HUES48 (cell line): ENCODE measurements at regions not wholly inside any gene's neighbourhood (a gene's known extent, or its start where the extent isn't known, plus 50 kb on each side); places are given as distances from the start of the nearest gene placed in this dataset.

ENCODE experiments used
- H3K27ac ChIP-seq: one replicate; pipeline ENCODE4 v1.7.0; 2013; ENCODE audit warnings: low read depth, low read length, inconsistent platforms
- H3K27me3 ChIP-seq: 2 replicates; pipeline ENCODE4 v1.6.1; 2013; ENCODE audit warnings: mild to moderate bottlenecking, low read length; ENCODE audit not compliant: control insufficient read depth, insufficient read depth
- H3K36me3 ChIP-seq: 2 replicates; pipeline ENCODE4 v1.6.1; 2013; ENCODE audit warnings: low read length; ENCODE audit not compliant: control insufficient read depth, insufficient read depth
- H3K4me1 ChIP-seq: 2 replicates; pipeline ENCODE4 v1.6.1; 2013; ENCODE audit warnings: mild to moderate bottlenecking, low read length; ENCODE audit not compliant: control insufficient read depth, insufficient read depth
- H3K4me3 ChIP-seq: 2 replicates; pipeline ENCODE4 v1.5.1; 2013; ENCODE audit warnings: mild to moderate bottlenecking, low read depth, low read length
- H3K9ac ChIP-seq: 2 replicates; pipeline ENCODE4 v1.6.1; 2013; ENCODE audit warnings: mild to moderate bottlenecking, low read depth, low read length, moderate library complexity
- H3K9me3 ChIP-seq: 2 replicates; pipeline ENCODE4 v1.6.1; 2013; ENCODE audit warnings: low read length; ENCODE audit not compliant: control insufficient read depth, insufficient read depth

DNA sequence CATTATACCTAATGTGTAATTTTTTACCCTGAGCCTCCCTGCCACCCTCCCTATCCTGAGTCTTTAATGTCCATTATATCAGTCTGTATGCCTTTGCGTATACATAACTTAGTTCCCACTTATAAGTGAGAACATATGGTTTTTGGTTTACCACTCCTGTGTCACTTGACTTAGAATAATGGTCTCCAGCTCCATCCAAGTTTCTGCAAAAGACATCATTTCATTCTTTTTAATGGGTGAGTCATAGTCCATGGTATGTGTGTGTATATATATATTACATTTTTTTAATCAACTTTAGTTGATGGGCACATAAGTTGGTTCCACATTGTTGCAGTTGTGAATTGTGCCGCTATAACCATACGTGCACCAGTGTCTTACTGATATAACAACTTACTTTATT, 477.1 kb upstream of the NEGR1 start:
- Histone ChIP-seq H3K27me3 (no peaks in the 10 kb centered on the region), H3K9me3 (no peaks in the 10 kb centered on the region), H3K27ac (no peak overlapping the region), H3K36me3 (no peaks in the 10 kb centered on the region), H3K4me3 (no peak overlapping the region), H3K4me1 (no peaks in the 10 kb centered on the region), H3K9ac (no peak overlapping the region)

DNA sequence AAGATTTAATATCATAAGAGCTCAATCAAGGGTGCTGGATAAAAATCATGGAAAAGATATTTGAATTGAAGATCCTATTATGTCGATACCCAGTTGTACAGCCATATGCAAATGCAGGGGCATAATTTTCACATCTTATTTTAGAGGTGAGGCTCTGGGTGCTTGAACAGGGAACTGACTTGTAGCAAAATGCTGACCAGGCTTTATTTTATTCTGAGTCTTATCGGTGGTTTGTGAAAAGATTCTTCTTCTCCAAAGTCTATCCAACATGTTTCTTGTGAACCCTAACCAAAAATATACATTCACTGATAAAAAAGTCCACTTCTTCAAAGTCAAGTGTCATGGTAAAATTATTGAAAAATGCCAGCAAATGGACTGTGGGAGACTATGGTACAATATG, 475.5 kb upstream of the NEGR1 start:
- Histone ChIP-seq H3K9me3 (no peaks in the 10 kb centered on the region), H3K27ac (no peak overlapping the region), H3K4me1 (no peaks in the 10 kb centered on the region), H3K36me3 (no peaks in the 10 kb centered on the region), H3K9ac (no peak overlapping the region), H3K27me3 (no peaks in the 10 kb centered on the region), H3K4me3 (no peak overlapping the region)

DNA sequence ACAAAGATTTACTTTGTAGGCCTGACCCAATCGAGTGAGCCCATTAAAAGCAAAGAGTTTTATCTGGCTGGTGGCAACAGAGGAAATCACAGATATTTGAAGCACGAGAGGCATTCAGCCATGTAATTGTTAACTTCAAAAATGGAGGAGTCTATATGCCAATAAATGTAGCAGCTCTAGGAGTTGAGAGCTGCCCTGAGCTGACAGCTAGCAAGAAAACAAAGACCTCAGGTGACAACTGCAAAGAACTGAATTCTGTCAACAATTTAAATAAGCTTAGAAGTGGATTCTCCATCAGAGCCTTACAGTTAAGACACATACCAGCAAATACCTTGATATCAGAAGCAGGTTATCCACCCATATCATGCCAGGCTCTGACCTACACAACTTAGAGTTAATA, 463.1 kb upstream of the NEGR1 start:
- Histone ChIP-seq H3K27ac (no peak overlapping the region), H3K4me3 (no peak overlapping the region), H3K9ac (no peak overlapping the region), H3K4me1 (no peaks in the 10 kb centered on the region), H3K9me3 (no peaks in the 10 kb centered on the region), H3K27me3 (no peaks in the 10 kb centered on the region), H3K36me3 (no peaks in the 10 kb centered on the region)

DNA sequence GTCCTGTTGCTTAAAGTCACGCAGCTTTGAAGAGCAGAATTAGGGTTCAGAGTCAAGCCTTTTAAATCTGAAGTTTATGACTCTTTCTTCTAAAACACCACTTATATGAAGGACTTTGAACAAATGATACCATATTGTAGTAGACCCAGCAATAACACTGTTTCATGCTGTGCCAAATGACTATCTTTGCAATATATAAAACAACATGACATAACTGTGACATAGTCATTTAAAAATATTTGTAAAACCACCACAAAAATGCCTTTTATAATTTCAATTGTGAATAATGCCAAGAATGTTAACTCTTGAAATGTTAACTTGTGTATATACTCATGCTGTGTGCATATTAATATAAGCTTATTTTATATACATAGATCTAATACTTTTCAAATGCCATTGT, 452.1 kb upstream of the NEGR1 start:
- H3K9me3 ChIP-seq = no peaks in the 10 kb centered on the region

DNA sequence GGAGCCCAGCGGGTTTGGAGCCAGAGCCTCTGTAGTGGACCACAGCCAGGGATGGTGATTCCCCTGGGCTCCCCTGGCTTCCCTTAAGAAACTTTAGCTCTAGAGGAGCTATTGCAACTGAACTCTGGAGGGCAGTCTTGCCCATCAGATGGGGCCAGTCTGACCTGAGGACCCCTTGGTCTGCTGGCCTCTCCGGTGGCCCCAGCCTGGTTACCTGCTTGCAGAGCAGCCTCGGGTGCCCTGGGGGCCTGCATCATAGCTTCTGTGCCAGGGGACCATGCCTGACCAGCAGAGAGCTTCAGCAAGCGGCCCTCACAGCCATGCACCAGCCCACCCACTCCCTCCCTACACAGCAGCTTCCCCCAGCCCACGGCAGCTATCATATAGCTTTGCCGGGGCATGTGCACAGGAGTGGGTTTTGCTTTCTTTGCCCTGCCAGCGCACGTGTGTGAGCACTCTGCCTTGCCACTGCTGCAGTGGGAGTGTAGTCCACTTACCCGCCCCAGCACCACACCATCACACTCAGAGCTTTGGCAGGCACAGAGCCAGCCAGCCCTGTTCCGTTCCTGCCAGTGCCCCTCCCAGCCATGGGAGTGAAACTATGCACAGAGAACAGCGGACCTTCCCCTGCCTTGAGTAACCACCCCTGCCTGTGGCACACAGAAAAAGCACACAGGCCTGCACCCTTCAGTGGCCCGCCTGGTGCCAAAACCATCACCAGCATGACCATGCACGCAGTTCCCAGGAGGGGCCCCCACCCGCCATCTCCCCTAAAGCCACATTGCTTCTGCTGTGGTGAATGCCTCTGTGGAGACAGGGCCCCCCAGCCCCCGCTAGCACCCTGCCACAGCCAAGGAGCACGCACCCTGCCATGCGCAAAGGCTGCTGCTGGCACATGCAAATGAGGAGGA, 442.9 kb upstream of the NEGR1 start:
- no peak overlapping the region for H3K9ac ChIP-seq
- no peaks in the 10 kb centered on the region for H3K9me3 ChIP-seq
- no peaks in the 10 kb centered on the region for H3K4me1 ChIP-seq
- no peaks in the 10 kb centered on the region for H3K36me3 ChIP-seq
- H3K27me3 ChIP-seq = no peaks in the 10 kb centered on the region
- H3K27ac ChIP-seq = no peak overlapping the region
- no peak overlapping the region for H3K4me3 ChIP-seq

More for the DNA sequence above, 452.1 kb upstream of the NEGR1 start:
- Histone ChIP-seq H3K27me3 (no peaks in the 10 kb centered on the region), H3K27ac (no peak overlapping the region), H3K9ac (no peak overlapping the region), H3K36me3 (no peaks in the 10 kb centered on the region), H3K4me1 (no peaks in the 10 kb centered on the region), H3K4me3 (no peak overlapping the region)

DNA sequence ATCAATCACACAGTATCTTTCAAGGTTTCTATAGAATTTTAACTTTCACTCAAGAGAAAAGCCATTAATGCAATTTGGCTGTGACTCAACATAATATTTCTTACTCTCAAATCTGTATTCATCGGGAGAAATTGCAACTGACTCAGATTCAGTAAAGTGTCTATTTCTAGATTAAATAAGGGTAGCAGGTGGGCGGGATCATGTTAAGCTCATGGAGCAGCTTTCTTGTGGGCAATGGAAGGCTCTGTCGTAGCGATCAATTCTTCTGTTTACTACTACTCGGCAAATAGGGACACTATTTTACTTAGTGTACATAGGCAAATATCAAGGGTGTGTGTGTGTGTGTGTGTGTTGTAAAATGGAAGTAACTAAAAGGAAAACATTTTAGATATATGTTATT, 423.6 kb upstream of the NEGR1 start:
- H3K4me1 ChIP-seq = no peaks in the 10 kb centered on the region
- no peaks in the 10 kb centered on the region for H3K36me3 ChIP-seq
- H3K9ac ChIP-seq = no peak overlapping the region
- no peak overlapping the region for H3K27ac ChIP-seq
- H3K4me3 ChIP-seq = no peak overlapping the region
- no peaks in the 10 kb centered on the region for H3K9me3 ChIP-seq
- H3K27me3 ChIP-seq = no peaks in the 10 kb centered on the region

DNA sequence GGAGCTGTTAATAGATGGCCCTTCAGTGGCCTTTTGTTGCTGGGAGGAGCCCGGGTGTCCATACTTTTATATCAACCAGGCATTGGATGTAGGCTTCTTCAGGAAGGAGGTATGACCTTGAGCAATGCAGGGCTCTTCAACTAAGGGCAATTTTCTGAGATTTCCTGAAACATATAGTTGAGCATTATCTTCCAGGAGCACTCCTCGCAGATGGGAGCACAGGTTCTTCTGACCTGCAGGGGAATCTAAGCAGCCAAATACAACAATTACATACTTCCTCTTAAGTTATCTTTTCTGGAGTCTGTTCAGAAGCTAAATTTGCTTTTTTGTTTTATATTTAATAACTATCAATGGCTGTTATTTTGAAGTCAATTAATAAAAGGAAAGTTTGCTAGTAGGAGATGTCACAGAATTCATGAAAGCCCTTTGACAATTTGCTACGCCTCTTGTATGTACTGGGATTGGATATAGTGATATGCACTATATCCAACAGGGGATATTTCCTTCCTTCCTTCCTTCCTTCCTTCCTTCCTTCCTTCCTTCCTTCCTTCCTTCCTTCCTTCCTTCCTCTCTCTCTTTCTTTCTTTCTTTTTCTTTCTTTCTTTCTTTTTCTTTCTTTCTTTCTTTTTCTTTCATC, 422.6 kb upstream of the NEGR1 start:
- Histone ChIP-seq H3K27ac (no peak overlapping the region), H3K4me1 (no peaks in the 10 kb centered on the region), H3K9ac (no peak overlapping the region), H3K9me3 (no peaks in the 10 kb centered on the region), H3K4me3 (no peak overlapping the region), H3K36me3 (no peaks in the 10 kb centered on the region), H3K27me3 (no peaks in the 10 kb centered on the region)

DNA sequence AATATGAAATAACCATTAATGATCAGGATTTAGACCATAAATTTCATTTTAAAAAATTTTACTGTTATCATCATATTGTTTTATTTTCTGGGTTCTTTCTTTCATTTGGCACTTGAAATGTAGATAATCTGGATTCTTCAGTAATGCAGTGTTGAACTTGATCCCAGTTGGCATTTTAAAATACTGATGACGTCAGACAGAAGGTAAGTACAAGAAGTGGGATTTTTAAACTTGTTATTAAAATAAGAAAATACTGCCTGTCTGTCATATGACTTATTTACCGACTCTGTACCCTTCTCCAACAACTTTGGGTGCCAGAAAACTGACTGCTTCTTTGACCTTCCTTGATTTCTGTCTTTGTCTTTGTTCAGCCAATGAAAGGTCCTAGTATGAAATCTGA, 415.1 kb upstream of the NEGR1 start:
- no peak overlapping the region for H3K9ac ChIP-seq
- no peaks in the 10 kb centered on the region for H3K27me3 ChIP-seq
- no peak overlapping the region for H3K27ac ChIP-seq
- H3K36me3 ChIP-seq = no peaks in the 10 kb centered on the region
- H3K4me1 ChIP-seq = no peaks in the 10 kb centered on the region
- no peak overlapping the region for H3K4me3 ChIP-seq
- H3K9me3 ChIP-seq = peaks cover under 1% of the 10 kb centered on the region; the same call in 1 of the 2 replicates

DNA sequence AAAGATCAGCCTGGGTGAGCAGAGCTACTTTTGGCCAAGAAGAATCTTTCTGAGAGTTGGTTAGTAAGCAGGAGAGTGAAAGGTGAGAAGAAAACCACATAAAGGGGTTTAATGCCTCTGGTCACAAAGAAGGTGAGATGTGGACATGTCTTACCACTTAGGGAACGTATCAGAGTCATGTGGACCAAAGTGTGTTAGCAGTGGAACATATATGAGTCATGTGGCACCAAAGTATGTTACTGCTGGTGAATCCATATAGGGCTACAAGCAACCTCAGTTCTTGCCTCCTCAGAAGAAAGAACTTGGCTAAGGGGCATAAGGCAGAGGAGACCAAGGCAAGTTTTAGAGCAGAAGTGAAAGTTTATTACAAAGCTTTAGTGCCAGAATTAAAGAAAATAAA, 411.6 kb upstream of the NEGR1 start:
- H3K27me3 ChIP-seq = no peaks in the 10 kb centered on the region
- H3K36me3 ChIP-seq = no peaks in the 10 kb centered on the region
- H3K9me3 ChIP-seq = peaks cover 29% of the 10 kb centered on the region
- no peaks in the 10 kb centered on the region for H3K4me1 ChIP-seq
- no peak overlapping the region for H3K4me3 ChIP-seq
- H3K27ac ChIP-seq = no peak overlapping the region
- no peak overlapping the region for H3K9ac ChIP-seq

DNA sequence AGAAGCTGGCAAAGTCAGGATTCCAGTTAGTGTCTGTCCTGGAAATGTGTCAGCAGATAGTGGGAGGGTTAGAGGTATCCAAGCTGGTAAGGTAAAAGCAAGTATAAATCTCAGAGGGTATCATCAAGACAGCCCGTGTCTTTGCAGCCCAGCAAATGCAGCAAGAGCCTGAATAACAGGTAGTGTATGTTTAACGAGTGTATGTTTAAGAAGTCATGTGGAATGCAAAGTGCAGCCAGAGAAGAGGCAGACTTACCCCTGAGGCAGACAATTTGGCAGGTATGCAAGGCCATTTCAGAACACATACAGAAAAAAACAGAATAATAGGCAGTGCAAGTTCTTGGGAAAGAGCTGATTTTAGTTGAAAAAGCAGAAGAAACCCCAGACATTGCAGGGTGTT, 411.0 kb upstream of the NEGR1 start:
- Histone ChIP-seq H3K36me3 (no peaks in the 10 kb centered on the region), H3K4me1 (no peaks in the 10 kb centered on the region), H3K27ac (no peak overlapping the region), H3K9ac (no peak overlapping the region), H3K27me3 (no peaks in the 10 kb centered on the region), H3K9me3 (peaks cover 30% of the 10 kb centered on the region), H3K4me3 (no peak overlapping the region)

DNA sequence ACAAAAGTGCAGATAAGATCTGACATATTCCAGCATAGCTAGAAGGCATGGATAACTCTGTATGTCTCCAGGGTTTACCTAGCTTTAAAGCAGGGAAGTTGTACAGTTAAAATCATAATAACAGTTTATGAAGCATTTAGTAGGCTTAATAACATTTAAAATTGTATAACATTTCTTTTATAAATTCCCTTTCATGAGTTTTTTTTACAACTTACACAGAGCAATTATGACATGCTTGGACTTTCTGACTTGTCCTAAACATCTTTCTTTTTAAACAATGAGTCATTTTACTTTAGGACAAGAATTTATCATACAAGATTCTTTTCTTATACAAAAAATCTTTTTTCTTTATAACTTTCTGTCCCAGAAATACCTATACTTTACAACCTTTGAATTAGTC, 408.5 kb upstream of the NEGR1 start:
- H3K9ac ChIP-seq = no peak overlapping the region
- no peak overlapping the region for H3K4me3 ChIP-seq
- peaks cover 30% of the 10 kb centered on the region for H3K9me3 ChIP-seq
- no peak overlapping the region for H3K27ac ChIP-seq
- no peaks in the 10 kb centered on the region for H3K27me3 ChIP-seq
- no peaks in the 10 kb centered on the region for H3K36me3 ChIP-seq
- no peaks in the 10 kb centered on the region for H3K4me1 ChIP-seq
